ENCODE measurements at regions not wholly inside any gene's neighbourhood (a gene's known extent, or its start where the extent isn't known, plus 50 kb on each side); places are given as distances from the start of the nearest gene placed in this dataset.

- no peak overlapping the region for H3K27ac Mint-ChIP-seq (ENCODE audit: low read depth)
- H3K9me3 Mint-ChIP-seq = no peaks in the 10 kb centered on the region
- ATAC-seq (replicated peaks; ENCODE audit: extremely low read depth, poor library complexity, severe bottlenecking) (no peak), DNase-seq (ENCODE audit: low spot score in 2 of 2) (no peak)
- H3K4me1 Mint-ChIP-seq = no peaks in the 10 kb centered on the region
- no peak overlapping the region for H3K4me3 Mint-ChIP-seq
- no peaks in the 10 kb centered on the region for H3K27me3 Mint-ChIP-seq
- H3K36me3 Mint-ChIP-seq (ENCODE audit: insufficient read depth) = no peaks in the 10 kb centered on the region
Observed at GRCh38 chr16:86980644-86981043, 336.5 kb downstream of the C16orf95 start.

GRCh38 chr16:86982347-86982596, 334.9 kb downstream of the C16orf95 start:
- ATAC-seq (replicated peaks; ENCODE audit: extremely low read depth, poor library complexity, severe bottlenecking) (no peak), DNase-seq (ENCODE audit: low spot score in 2 of 2) (no peak)
- Mint-ChIP-seq H3K27ac (ENCODE audit: low read depth) (no peak overlapping the region), H3K4me3 (no peak overlapping the region), H3K4me1 (no peaks in the 10 kb centered on the region), H3K9me3 (no peaks in the 10 kb centered on the region), H3K27me3 (no peaks in the 10 kb centered on the region), H3K36me3 (ENCODE audit: insufficient read depth) (no peaks in the 10 kb centered on the region)

GRCh38 chr16:86982912-86983311, 334.3 kb downstream of the C16orf95 start:
- ATAC-seq (replicated peaks; ENCODE audit: extremely low read depth, poor library complexity, severe bottlenecking) (no peak), DNase-seq (ENCODE audit: low spot score in 2 of 2) (no peak)
- no peaks in the 10 kb centered on the region for H3K36me3 Mint-ChIP-seq (ENCODE audit: insufficient read depth)
- no peaks in the 10 kb centered on the region for H3K4me1 Mint-ChIP-seq
- H3K9me3 Mint-ChIP-seq = no peaks in the 10 kb centered on the region
- no peak overlapping the region for H3K27ac Mint-ChIP-seq (ENCODE audit: low read depth)
- no peak overlapping the region for H3K4me3 Mint-ChIP-seq
- no peaks in the 10 kb centered on the region for H3K27me3 Mint-ChIP-seq

GRCh38 chr16:86983621-86984020, 333.6 kb downstream of the C16orf95 start:
- Mint-ChIP-seq H3K4me3 (no peak overlapping the region), H3K27me3 (peaks cover 7% of the 10 kb centered on the region), H3K36me3 (ENCODE audit: insufficient read depth) (no peaks in the 10 kb centered on the region), H3K27ac (ENCODE audit: low read depth) (no peak overlapping the region), H3K9me3 (no peaks in the 10 kb centered on the region), H3K4me1 (no peaks in the 10 kb centered on the region)
- no peak for DNase-seq (ENCODE audit: low spot score in 2 of 2)
- no peak for ATAC-seq (replicated peaks; ENCODE audit: extremely low read depth, poor library complexity, severe bottlenecking)

GRCh38 chr16:86984343-86984742, 332.8 kb downstream of the C16orf95 start:
- DNase-seq (ENCODE audit: low spot score in 2 of 2) (no peak), ATAC-seq (replicated peaks; ENCODE audit: extremely low read depth, poor library complexity, severe bottlenecking) (no peak)
- peaks cover 14% of the 10 kb centered on the region for H3K27me3 Mint-ChIP-seq
- H3K9me3 Mint-ChIP-seq = no peaks in the 10 kb centered on the region
- H3K36me3 Mint-ChIP-seq (ENCODE audit: insufficient read depth) = no peaks in the 10 kb centered on the region
- H3K27ac Mint-ChIP-seq (ENCODE audit: low read depth) = no peak overlapping the region
- H3K4me1 Mint-ChIP-seq = no peaks in the 10 kb centered on the region
- H3K4me3 Mint-ChIP-seq = no peak overlapping the region

- Mint-ChIP-seq H3K27me3 (peaks cover 22% of the 10 kb centered on the region), H3K4me3 (no peak overlapping the region), H3K9me3 (no peaks in the 10 kb centered on the region), H3K27ac (ENCODE audit: low read depth) (no peak overlapping the region), H3K4me1 (peaks cover 1% of the 10 kb centered on the region), H3K36me3 (ENCODE audit: insufficient read depth) (no peaks in the 10 kb centered on the region)
- no peak for DNase-seq (ENCODE audit: low spot score in 2 of 2)
- ATAC-seq (replicated peaks; ENCODE audit: extremely low read depth, poor library complexity, severe bottlenecking) = no peak
Observed at GRCh38 chr16:86984991-86985647, 332.1 kb downstream of the C16orf95 start.

- Mint-ChIP-seq H3K4me3 (no peak overlapping the region), H3K27ac (ENCODE audit: low read depth) (no peak overlapping the region), H3K9me3 (no peaks in the 10 kb centered on the region), H3K4me1 (peaks cover 5% of the 10 kb centered on the region), H3K27me3 (peaks cover 27% of the 10 kb centered on the region), H3K36me3 (ENCODE audit: insufficient read depth) (no peaks in the 10 kb centered on the region)
- DNase-seq (ENCODE audit: low spot score in 2 of 2) (no peak), ATAC-seq (replicated peaks; ENCODE audit: extremely low read depth, poor library complexity, severe bottlenecking) (no peak)
Observed at GRCh38 chr16:86985648-86986015, 331.6 kb downstream of the C16orf95 start.

- Mint-ChIP-seq H3K4me3 (no peak overlapping the region), H3K36me3 (ENCODE audit: insufficient read depth) (no peaks in the 10 kb centered on the region), H3K27me3 (peaks cover 32% of the 10 kb centered on the region), H3K9me3 (no peaks in the 10 kb centered on the region), H3K4me1 (peaks cover 5% of the 10 kb centered on the region), H3K27ac (ENCODE audit: low read depth) (no peak overlapping the region)
- no peak for DNase-seq (ENCODE audit: low spot score in 2 of 2)
- no peak for ATAC-seq (replicated peaks; ENCODE audit: extremely low read depth, poor library complexity, severe bottlenecking)
Observed at GRCh38 chr16:86986136-86986535, 331.1 kb downstream of the C16orf95 start.

GRCh38 chr16:86986809-86987487, 330.2 kb downstream of the C16orf95 start:
- H3K36me3 Mint-ChIP-seq (ENCODE audit: insufficient read depth) = no peaks in the 10 kb centered on the region
- peak overlapping the region; percentile 74 for H3K27ac Mint-ChIP-seq (ENCODE audit: low read depth)
- no peaks in the 10 kb centered on the region for H3K9me3 Mint-ChIP-seq
- ATAC-seq (replicated peaks; ENCODE audit: extremely low read depth, poor library complexity, severe bottlenecking) (no peak), DNase-seq (ENCODE audit: low spot score in 2 of 2) (no peak)
- H3K27me3 Mint-ChIP-seq = peaks cover 40% of the 10 kb centered on the region
- no peak overlapping the region for H3K4me3 Mint-ChIP-seq
- H3K4me1 Mint-ChIP-seq = peaks cover 5% of the 10 kb centered on the region

- H3K4me3 Mint-ChIP-seq = no peak overlapping the region
- H3K4me1 Mint-ChIP-seq = peaks cover 5% of the 10 kb centered on the region
- no peaks in the 10 kb centered on the region for H3K9me3 Mint-ChIP-seq
- H3K27me3 Mint-ChIP-seq = peaks cover 51% of the 10 kb centered on the region
- ATAC-seq (replicated peaks; ENCODE audit: extremely low read depth, poor library complexity, severe bottlenecking) (no peak), DNase-seq (ENCODE audit: low spot score in 2 of 2) (no peak)
- no peak overlapping the region for H3K27ac Mint-ChIP-seq (ENCODE audit: low read depth)
- H3K36me3 Mint-ChIP-seq (ENCODE audit: insufficient read depth) = no peaks in the 10 kb centered on the region
Observed at GRCh38 chr16:86987746-86988670, 329.2 kb downstream of the C16orf95 start.

- DNase-seq (ENCODE audit: low spot score in 2 of 2) (no peak), ATAC-seq (replicated peaks; ENCODE audit: extremely low read depth, poor library complexity, severe bottlenecking) (no peak)
- Mint-ChIP-seq H3K4me1 (peaks cover 5% of the 10 kb centered on the region), H3K9me3 (no peaks in the 10 kb centered on the region), H3K27me3 (peaks cover 58% of the 10 kb centered on the region), H3K4me3 (no peak overlapping the region), H3K36me3 (ENCODE audit: insufficient read depth) (no peaks in the 10 kb centered on the region), H3K27ac (ENCODE audit: low read depth) (no peak overlapping the region)
Observed at GRCh38 chr16:86988920-86989696, 328.1 kb downstream of the C16orf95 start.

GRCh38 chr16:86990451-86990850, 326.7 kb downstream of the C16orf95 start:
- DNase-seq (ENCODE audit: low spot score in 2 of 2) (no peak), ATAC-seq (replicated peaks; ENCODE audit: extremely low read depth, poor library complexity, severe bottlenecking) (no peak)
- Mint-ChIP-seq H3K36me3 (ENCODE audit: insufficient read depth) (no peaks in the 10 kb centered on the region), H3K4me1 (peaks cover 5% of the 10 kb centered on the region), H3K4me3 (peak overlapping the region; percentile 4), H3K27me3 (peaks cover 65% of the 10 kb centered on the region), H3K27ac (ENCODE audit: low read depth) (no peak overlapping the region), H3K9me3 (no peaks in the 10 kb centered on the region)
